Ovary (tissue), 3 donors: ENCODE measurements at regions not wholly inside any gene's neighbourhood (a gene's known extent, or its start where the extent isn't known, plus 50 kb on each side); places are given as distances from the start of the nearest gene placed in this dataset.

Experiments
- CTCF ChIP-seq, 3 donors: fragments of 450-650 bp in 2 of 3; fragments of 200-600 bp in 1 of 3; IDR thresholded peaks; one replicate each; pipeline versions ENCODE4 v1.5.1 to v1.8.0; 2016 to 2022; ENCODE audit warnings: antibody characterized with exemption in 3 of 3, mild to moderate bottlenecking in 1 of 3
- EP300 ChIP-seq: sonication (generic); formaldehyde crosslinking; IDR thresholded peaks from one replicate; pipeline ENCODE4 v1.6.1; 2017; ENCODE audit warnings: antibody characterized with exemption
- POLR2A ChIP-seq: fragments of 450-650 bp; IDR thresholded peaks from one replicate; pipeline ENCODE4 v1.6.1; 2017; ENCODE audit warnings: antibody characterized with exemption, mild to moderate bottlenecking, moderate library complexity
- donor health status: DM: no; HTN: no; CAD: no.

- TF ChIP-seq CTCF (IDR thresholded peaks at IDR 0.05) (no peak), EP300 (no peak), POLR2A (no peak)
Observed at GRCh38 chr2:241940329-241940728, 70.8 kb downstream of the RTP5 start.
